HepG2 (cell line): ENCODE measurements at regions not wholly inside any gene's neighbourhood (a gene's known extent, or its start where the extent isn't known, plus 50 kb on each side); places are given as distances from the start of the nearest gene placed in this dataset.

Source experiments
- BRCA1 ChIP-seq: sonication (generic); formaldehyde crosslinking; IDR thresholded peaks from 2 replicates; pipeline ENCODE4 v1.4.0; 2020; ENCODE audit warnings: missing genetic modification reagents
- DRAP1 ChIP-seq: IDR thresholded peaks from 2 replicates; pipeline ENCODE4 v1.6.1; 2016; ENCODE audit warnings: missing genetic modification reagents, missing compliant biosample characterization
- HNRNPLL ChIP-seq: fragments of 200-400 bp; formaldehyde crosslinking; IDR thresholded peaks from 2 replicates; pipeline ENCODE4 v1.6.1; 2017; ENCODE audit warnings: mild to moderate bottlenecking, low read depth, low read length; ENCODE audit not compliant: poor library complexity, severe bottlenecking
- MAF1 ChIP-seq: sonication (generic); formaldehyde crosslinking; IDR thresholded peaks from 2 replicates; pipeline ENCODE4 v1.5.0; 2020; ENCODE audit warnings: missing genetic modification reagents, borderline replicate concordance
- RXRA ChIP-seq: sonication (generic); formaldehyde crosslinking; IDR thresholded peaks from 2 replicates; pipeline ENCODE4 v1.5.1; 2020; ENCODE audit warnings: missing genetic modification reagents
- ZNF136 ChIP-seq: sonication (generic); formaldehyde crosslinking; IDR thresholded peaks from 2 replicates; pipeline ENCODE4 v1.8.1; 2022; ENCODE audit warnings: low read depth, mild to moderate bottlenecking, moderate library complexity, missing genetic modification reagents
- ZNF343 ChIP-seq: sonication (generic); formaldehyde crosslinking; IDR thresholded peaks from 2 replicates; pipeline ENCODE4 v1.4.0; 2020; ENCODE audit warnings: mild to moderate bottlenecking, missing genetic modification reagents
- ZSCAN5A ChIP-seq: sonication (generic); formaldehyde crosslinking; IDR thresholded peaks from 2 replicates; pipeline ENCODE4 v1.8.0; 2022; ENCODE audit warnings: mild to moderate bottlenecking, missing genetic modification reagents, borderline replicate concordance
- TF ChIP-seq, protein P1 (sequence below): sonication (generic); formaldehyde crosslinking; IDR thresholded peaks from 2 replicates; pipeline ENCODE4 v1.4.0; 2020; ENCODE audit warnings: missing genetic modification reagents, mild to moderate bottlenecking, borderline replicate concordance
- TF ChIP-seq, protein P2 (sequence below): IDR thresholded peaks from 2 replicates; pipeline ENCODE4 v1.6.1; 2016
- TF ChIP-seq, protein P3 (sequence below): sonication (generic); formaldehyde crosslinking; IDR thresholded peaks from 2 replicates; pipeline ENCODE4 v1.8.1; 2022; ENCODE audit warnings: low read depth, mild to moderate bottlenecking, missing genetic modification reagents
- TF ChIP-seq, protein P4 (sequence below): sonication (generic); formaldehyde crosslinking; IDR thresholded peaks from 2 replicates; pipeline ENCODE4; 2020; ENCODE audit warnings: missing genetic modification reagents, mild to moderate bottlenecking, borderline replicate concordance
- TF ChIP-seq, protein P5 (sequence below): sonication (generic); formaldehyde crosslinking; IDR thresholded peaks from 2 replicates; pipeline ENCODE4 v1.8.0; 2022; ENCODE audit warnings: mild to moderate bottlenecking, missing genetic modification reagents, moderate library complexity

- TF ChIP-seq, protein P1, sequence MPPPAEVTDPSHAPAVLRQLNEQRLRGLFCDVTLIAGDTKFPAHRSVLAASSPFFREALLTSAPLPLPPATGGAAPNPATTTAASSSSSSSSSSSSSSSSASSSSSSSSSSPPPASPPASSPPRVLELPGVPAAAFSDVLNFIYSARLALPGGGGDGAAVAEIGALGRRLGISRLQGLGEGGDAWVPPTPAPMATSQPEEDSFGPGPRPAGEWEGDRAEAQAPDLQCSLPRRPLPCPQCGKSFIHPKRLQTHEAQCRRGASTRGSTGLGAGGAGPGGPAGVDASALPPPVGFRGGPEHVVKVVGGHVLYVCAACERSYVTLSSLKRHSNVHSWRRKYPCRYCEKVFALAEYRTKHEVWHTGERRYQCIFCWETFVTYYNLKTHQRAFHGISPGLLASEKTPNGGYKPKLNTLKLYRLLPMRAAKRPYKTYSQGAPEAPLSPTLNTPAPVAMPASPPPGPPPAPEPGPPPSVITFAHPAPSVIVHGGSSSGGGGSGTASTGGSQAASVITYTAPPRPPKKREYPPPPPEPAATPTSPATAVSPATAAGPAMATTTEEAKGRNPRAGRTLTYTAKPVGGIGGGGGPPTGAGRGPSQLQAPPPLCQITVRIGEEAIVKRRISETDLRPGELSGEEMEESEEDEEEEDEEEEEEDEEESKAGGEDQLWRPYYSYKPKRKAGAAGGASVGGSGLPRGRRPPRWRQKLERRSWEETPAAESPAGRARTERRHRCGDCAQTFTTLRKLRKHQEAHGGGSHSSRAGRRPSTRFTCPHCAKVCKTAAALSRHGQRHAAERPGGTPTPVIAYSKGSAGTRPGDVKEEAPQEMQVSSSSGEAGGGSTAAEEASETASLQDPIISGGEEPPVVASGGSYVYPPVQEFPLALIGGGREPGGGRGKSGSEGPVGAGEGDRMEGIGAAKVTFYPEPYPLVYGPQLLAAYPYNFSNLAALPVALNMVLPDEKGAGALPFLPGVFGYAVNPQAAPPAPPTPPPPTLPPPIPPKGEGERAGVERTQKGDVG = no peak
- no peak for TF ChIP-seq MAF1 (CRISPR knock-in tag)
- TF ChIP-seq, protein P2, sequence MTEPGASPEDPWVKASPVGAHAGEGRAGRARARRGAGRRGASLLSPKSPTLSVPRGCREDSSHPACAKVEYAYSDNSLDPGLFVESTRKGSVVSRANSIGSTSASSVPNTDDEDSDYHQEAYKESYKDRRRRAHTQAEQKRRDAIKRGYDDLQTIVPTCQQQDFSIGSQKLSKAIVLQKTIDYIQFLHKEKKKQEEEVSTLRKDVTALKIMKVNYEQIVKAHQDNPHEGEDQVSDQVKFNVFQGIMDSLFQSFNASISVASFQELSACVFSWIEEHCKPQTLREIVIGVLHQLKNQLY (CRISPR knock-in tag) = peak; percentile 53; the same call in 1 of the 2 replicates
- no peak for TF ChIP-seq HNRNPLL
- TF ChIP-seq DRAP1 (CRISPR knock-in tag) = peak; percentile 36; the same call in 1 of the 2 replicates
- TF ChIP-seq, protein P3, sequence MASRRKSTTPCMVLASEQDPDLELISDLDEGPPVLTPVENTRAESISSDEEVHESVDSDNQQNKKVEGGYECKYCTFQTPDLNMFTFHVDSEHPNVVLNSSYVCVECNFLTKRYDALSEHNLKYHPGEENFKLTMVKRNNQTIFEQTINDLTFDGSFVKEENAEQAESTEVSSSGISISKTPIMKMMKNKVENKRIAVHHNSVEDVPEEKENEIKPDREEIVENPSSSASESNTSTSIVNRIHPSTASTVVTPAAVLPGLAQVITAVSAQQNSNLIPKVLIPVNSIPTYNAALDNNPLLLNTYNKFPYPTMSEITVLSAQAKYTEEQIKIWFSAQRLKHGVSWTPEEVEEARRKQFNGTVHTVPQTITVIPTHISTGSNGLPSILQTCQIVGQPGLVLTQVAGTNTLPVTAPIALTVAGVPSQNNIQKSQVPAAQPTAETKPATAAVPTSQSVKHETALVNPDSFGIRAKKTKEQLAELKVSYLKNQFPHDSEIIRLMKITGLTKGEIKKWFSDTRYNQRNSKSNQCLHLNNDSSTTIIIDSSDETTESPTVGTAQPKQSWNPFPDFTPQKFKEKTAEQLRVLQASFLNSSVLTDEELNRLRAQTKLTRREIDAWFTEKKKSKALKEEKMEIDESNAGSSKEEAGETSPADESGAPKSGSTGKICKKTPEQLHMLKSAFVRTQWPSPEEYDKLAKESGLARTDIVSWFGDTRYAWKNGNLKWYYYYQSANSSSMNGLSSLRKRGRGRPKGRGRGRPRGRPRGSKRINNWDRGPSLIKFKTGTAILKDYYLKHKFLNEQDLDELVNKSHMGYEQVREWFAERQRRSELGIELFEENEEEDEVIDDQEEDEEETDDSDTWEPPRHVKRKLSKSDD (CRISPR knock-in tag) = no peak
- TF ChIP-seq ZSCAN5A (CRISPR knock-in tag) = no peak
- peak; percentile 53; the same call in 1 of the 2 replicates for TF ChIP-seq BRCA1 (CRISPR knock-in tag)
- no peak for TF ChIP-seq ZNF136 (CRISPR knock-in tag)
- TF ChIP-seq, protein P4, sequence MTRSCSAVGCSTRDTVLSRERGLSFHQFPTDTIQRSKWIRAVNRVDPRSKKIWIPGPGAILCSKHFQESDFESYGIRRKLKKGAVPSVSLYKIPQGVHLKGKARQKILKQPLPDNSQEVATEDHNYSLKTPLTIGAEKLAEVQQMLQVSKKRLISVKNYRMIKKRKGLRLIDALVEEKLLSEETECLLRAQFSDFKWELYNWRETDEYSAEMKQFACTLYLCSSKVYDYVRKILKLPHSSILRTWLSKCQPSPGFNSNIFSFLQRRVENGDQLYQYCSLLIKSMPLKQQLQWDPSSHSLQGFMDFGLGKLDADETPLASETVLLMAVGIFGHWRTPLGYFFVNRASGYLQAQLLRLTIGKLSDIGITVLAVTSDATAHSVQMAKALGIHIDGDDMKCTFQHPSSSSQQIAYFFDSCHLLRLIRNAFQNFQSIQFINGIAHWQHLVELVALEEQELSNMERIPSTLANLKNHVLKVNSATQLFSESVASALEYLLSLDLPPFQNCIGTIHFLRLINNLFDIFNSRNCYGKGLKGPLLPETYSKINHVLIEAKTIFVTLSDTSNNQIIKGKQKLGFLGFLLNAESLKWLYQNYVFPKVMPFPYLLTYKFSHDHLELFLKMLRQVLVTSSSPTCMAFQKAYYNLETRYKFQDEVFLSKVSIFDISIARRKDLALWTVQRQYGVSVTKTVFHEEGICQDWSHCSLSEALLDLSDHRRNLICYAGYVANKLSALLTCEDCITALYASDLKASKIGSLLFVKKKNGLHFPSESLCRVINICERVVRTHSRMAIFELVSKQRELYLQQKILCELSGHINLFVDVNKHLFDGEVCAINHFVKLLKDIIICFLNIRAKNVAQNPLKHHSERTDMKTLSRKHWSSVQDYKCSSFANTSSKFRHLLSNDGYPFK = no peak
- TF ChIP-seq RXRA (CRISPR knock-in tag) = peak; percentile 49; the same call in 1 of the 2 replicates
- 0 out of 2 replicates have a peak, but pooled peaks have one; percentile 64 for TF ChIP-seq ZNF343 (CRISPR knock-in tag)
- TF ChIP-seq, protein P5, sequence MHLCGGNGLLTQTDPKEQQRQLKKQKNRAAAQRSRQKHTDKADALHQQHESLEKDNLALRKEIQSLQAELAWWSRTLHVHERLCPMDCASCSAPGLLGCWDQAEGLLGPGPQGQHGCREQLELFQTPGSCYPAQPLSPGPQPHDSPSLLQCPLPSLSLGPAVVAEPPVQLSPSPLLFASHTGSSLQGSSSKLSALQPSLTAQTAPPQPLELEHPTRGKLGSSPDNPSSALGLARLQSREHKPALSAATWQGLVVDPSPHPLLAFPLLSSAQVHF = no peak
Observed at GRCh38 chr16:48447940-48448536, 62.8 kb upstream of the SIAH1 start (continued).
